CD4-positive, alpha-beta T cell (primary cell): ENCODE measurements at regions not wholly inside any gene's neighbourhood (a gene's known extent, or its start where the extent isn't known, plus 50 kb on each side); places are given as distances from the start of the nearest gene placed in this dataset.
"Not testable (repeated sequence)": the region's sequence is repeated elsewhere in the genome, so short reads cannot be mapped to it uniquely, and the experiment has no call there.

Source experiments
- ATAC-seq: fragments of 200-7000 bp; cut with Tn5 transposase; one replicate; pipeline ENCODE4 v1.10.0; 2022; ENCODE audit warnings: mild to moderate bottlenecking; ENCODE audit not compliant: poor library complexity
- CTCF ChIA-PET: fragments of 350-600 bp; sonication (Branson Sonifier 250); formaldehyde crosslinking; loops from one replicate; lab custom pipeline; 2021; ENCODE audit warnings: antibody characterized with exemption, inconsistent platforms; lab: Charles Lee
- POLR2A ChIA-PET: fragments of 350-600 bp; sonication (Branson Sonifier 250); formaldehyde crosslinking; loops from one replicate; lab custom pipeline; 2021; ENCODE audit warnings: antibody characterized with exemption, inconsistent platforms; lab: Charles Lee
- DNase-seq, 14 experiments: peaks; one replicate each; pipeline ENCODE4 v3.0.0-alpha.2; 2013 to 2020; ENCODE audit warnings: mixed read lengths in 2 of 14
- H3K27ac ChIP-seq, 2 donors: one replicate each; pipeline versions ENCODE4 v1.5.1 to v1.7.0; 2013; ENCODE audit warnings: low read length in 2 of 2, low read depth in 1 of 2, mild to moderate bottlenecking in 1 of 2
- H3K27me3 ChIP-seq, 2 experiments: 1 replicate in 1 of 2; 2 replicates in 1 of 2; pipeline versions ENCODE4 v1.6.1 to v1.7.0; 2013; ENCODE audit warnings: low read length in 2 of 2, control low read depth in 1 of 2, mild to moderate bottlenecking in 1 of 2, moderate library complexity in 1 of 2; ENCODE audit not compliant: insufficient read depth in 2 of 2, control insufficient read depth in 1 of 2
- H3K36me3 ChIP-seq: one replicate; pipeline ENCODE4 v1.6.1; 2013; ENCODE audit warnings: low read length, control low read depth; ENCODE audit not compliant: insufficient read depth
- H3K4me1 ChIP-seq: one replicate; pipeline ENCODE4 v1.6.1; 2013; ENCODE audit warnings: low read length, control low read depth; ENCODE audit not compliant: insufficient read depth
- H3K4me3 ChIP-seq: one replicate; pipeline ENCODE4 v1.5.1; 2013; ENCODE audit warnings: mild to moderate bottlenecking, low read length, moderate library complexity
- H3K9me3 ChIP-seq, 2 experiments: 1 replicate in 1 of 2; 2 replicates in 1 of 2; pipeline versions ENCODE4 v1.6.1 to v1.7.0; 2013; ENCODE audit warnings: low read length in 2 of 2, mild to moderate bottlenecking in 2 of 2, control low read depth in 1 of 2, moderate library complexity in 1 of 2; ENCODE audit not compliant: control insufficient read depth in 1 of 2, insufficient read depth in 1 of 2
- H3K27ac Mint-ChIP-seq: one replicate; pipeline ENCODE4 v1.8.0; 2020; ENCODE audit warnings: mixed read lengths
- H3K27me3 Mint-ChIP-seq: one replicate; pipeline ENCODE4 v1.8.0; 2021; ENCODE audit warnings: mixed read lengths
- H3K36me3 Mint-ChIP-seq: one replicate; pipeline ENCODE4 v1.8.0; 2021; ENCODE audit warnings: low read depth, mixed read lengths
- H3K4me1 Mint-ChIP-seq: one replicate; pipeline ENCODE4 v1.8.0; 2021; ENCODE audit warnings: low read depth, mixed read lengths
- H3K4me3 Mint-ChIP-seq: one replicate; pipeline ENCODE4 v1.8.0; 2020; ENCODE audit warnings: mild to moderate bottlenecking, mixed read lengths
- H3K9me3 Mint-ChIP-seq: one replicate; pipeline ENCODE4 v1.8.0; 2020; ENCODE audit warnings: mixed read lengths
- CTCF ChIP-seq: fragments of 200-600 bp; IDR thresholded peaks from one replicate; pipeline ENCODE4 v1.8.0; 2022; ENCODE audit warnings: antibody characterized with exemption, mild to moderate bottlenecking
- intact Hi-C, 2 experiments: fragments of 100-400 bp; cut with DNase I in 1 of 2; cut with micrococcal nuclease in 1 of 2; formaldehyde crosslinking; loops; one replicate each; pipeline versions ENCODE4 v1.15.1 to v1.9.0; 2023 to 2025; cut with DNase I, micrococcal nuclease

- Mint-ChIP-seq H3K9me3 (peaks cover 5% of the 10 kb centered on the region), H3K36me3 (no peaks in the 10 kb centered on the region), H3K27ac (no peak overlapping the region), H3K4me3 (no peak overlapping the region), H3K27me3 (no peaks in the 10 kb centered on the region), H3K4me1 (no peaks in the 10 kb centered on the region)
- no peak for TF ChIP-seq CTCF
- CTCF ChIA-PET: no interaction called here
- Histone ChIP-seq H3K27me3 (no peaks in the 10 kb centered on the region), H3K27ac (no peak overlapping the region), H3K36me3 (no peaks in the 10 kb centered on the region), H3K9me3 (no peaks in the 10 kb centered on the region), H3K4me1 (no peaks in the 10 kb centered on the region), H3K4me3 (no peak overlapping the region)
- intact Hi-C loops: no loop called here
- ATAC-seq (no peak), DNase-seq (no peak)
- POLR2A ChIA-PET: no interaction called here
Observed at GRCh38 chr3:73827725-73828211, 203.0 kb upstream of the PDZRN3 start.

GRCh38 chr3:73827204-73827603 lies 202.5 kb upstream of the PDZRN3 start:
- Histone ChIP-seq H3K4me3 (no peak overlapping the region), H3K4me1 (no peaks in the 10 kb centered on the region), H3K36me3 (no peaks in the 10 kb centered on the region), H3K27me3 (no peaks in the 10 kb centered on the region), H3K27ac (no peak overlapping the region), H3K9me3 (no peaks in the 10 kb centered on the region)
- ATAC-seq (no peak), DNase-seq (no peak)
- H3K36me3 Mint-ChIP-seq: no peaks in the 10 kb centered on the region
- no peak for TF ChIP-seq CTCF
- no peak overlapping the region for H3K4me3 Mint-ChIP-seq
- no peaks in the 10 kb centered on the region for H3K27me3 Mint-ChIP-seq
- ChIA-PET CTCF (no interaction called here), POLR2A (no interaction called here)
- no peak overlapping the region for H3K27ac Mint-ChIP-seq
- intact Hi-C loops: no loop called here
- peaks cover 9% of the 10 kb centered on the region for H3K9me3 Mint-ChIP-seq
- no peaks in the 10 kb centered on the region for H3K4me1 Mint-ChIP-seq

- DNase-seq, CTCF ChIA-PET, H3K36me3 ChIP-seq, H3K4me1 Mint-ChIP-seq, intact Hi-C loops, POLR2A ChIA-PET, H3K9me3 ChIP-seq, H3K27me3 ChIP-seq, H3K27ac ChIP-seq, H3K36me3 Mint-ChIP-seq, H3K4me1 ChIP-seq, H3K4me3 ChIP-seq, H3K27ac Mint-ChIP-seq, H3K27me3 Mint-ChIP-seq, H3K4me3 Mint-ChIP-seq, ATAC-seq: not testable (repeated sequence)
- peaks cover 14% of the 10 kb centered on the region for H3K9me3 Mint-ChIP-seq
Observed at GRCh38 chr3:73820896-73821295, 196.2 kb upstream of the PDZRN3 start.

GRCh38 chr3:73820431-73820830 lies 195.7 kb upstream of the PDZRN3 start:
- Mint-ChIP-seq H3K9me3 (peaks cover 14% of the 10 kb centered on the region), H3K4me1 (no peaks in the 10 kb centered on the region), H3K4me3 (no peak overlapping the region), H3K27ac (no peak overlapping the region), H3K27me3 (no peaks in the 10 kb centered on the region), H3K36me3 (no peaks in the 10 kb centered on the region)
- H3K4me3 ChIP-seq: no peak overlapping the region
- no peak for TF ChIP-seq CTCF
- CTCF ChIA-PET: no interaction called here
- H3K27ac ChIP-seq: no peak overlapping the region
- H3K27me3 ChIP-seq: no peaks in the 10 kb centered on the region
- no peaks in the 10 kb centered on the region for H3K36me3 ChIP-seq
- H3K9me3 ChIP-seq: peaks cover 0 to 6% of the 10 kb centered on the region in 2 experiments
- no peaks in the 10 kb centered on the region for H3K4me1 ChIP-seq
- no peak for ATAC-seq
- intact Hi-C loops: no loop called here
- POLR2A ChIA-PET: no interaction called here
- no peak for DNase-seq
